ENCODE measurements at regions not wholly inside any gene's neighbourhood (a gene's known extent, or its start where the extent isn't known, plus 50 kb on each side); places are given as distances from the start of the nearest gene placed in this dataset.

DNA sequence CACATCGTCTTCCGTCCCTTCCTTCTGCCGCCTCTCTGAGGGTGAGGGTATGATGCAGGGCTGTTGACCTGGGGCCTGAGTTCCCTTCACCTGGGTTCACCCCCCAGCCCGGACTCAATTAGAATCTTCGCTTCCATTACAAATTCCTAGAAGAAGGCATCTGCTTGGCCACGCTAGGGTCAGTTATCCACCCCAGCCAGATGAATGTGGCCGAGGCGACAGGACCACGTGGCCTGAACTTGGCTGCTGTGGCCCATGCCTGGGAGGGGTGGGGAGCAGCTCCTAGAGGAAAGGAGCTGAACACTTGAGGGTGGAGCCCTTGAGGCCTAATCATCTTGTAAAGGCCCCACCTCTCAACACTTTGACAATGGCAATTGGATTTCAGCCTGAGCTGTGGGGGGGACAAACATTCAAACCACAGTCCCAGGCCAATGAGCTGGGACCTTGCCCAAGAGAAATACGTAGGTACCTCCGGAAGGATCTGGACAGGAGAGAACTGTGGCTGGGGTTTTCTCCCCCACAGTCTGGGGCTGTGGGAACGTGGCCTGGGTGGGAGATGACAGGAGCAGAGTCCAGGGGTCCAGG, 90.6 kb upstream of the ADAMTS2 start:
- FAIRE-seq: no peak

More for the DNA sequence above, 90.6 kb upstream of the ADAMTS2 start:
- Histone ChIP-seq H4K20me1 (ENCODE audit: control insufficient read depth, insufficient read depth) (no peaks in the 10 kb centered on the region), H3K79me2 (ENCODE audit: control insufficient read depth, insufficient read depth, low read length) (no peaks in the 10 kb centered on the region), H3K4me2 (ENCODE audit: control insufficient read depth, insufficient read depth) (no peak overlapping the region), H2AFZ (ENCODE audit: control insufficient read depth, low read depth, low read length) (no peak overlapping the region), H3K27ac (ENCODE audit: control insufficient read depth, insufficient read depth) (no peak overlapping the region), H3K9ac (ENCODE audit: control insufficient read depth, insufficient read depth, low read length) (no peak overlapping the region), H3K4me1 (ENCODE audit: control insufficient read depth, insufficient read depth, low read length) (no peaks in the 10 kb centered on the region), H3K9me3 (replicated peaks; ENCODE audit: control insufficient read depth, insufficient read depth, low read length) (no peaks in the 10 kb centered on the region; the same call in 2 of the 3 replicates), H3K4me3 (no peak overlapping the region), H3K36me3 (ENCODE audit: control insufficient read depth in 2 of 2, insufficient read depth in 2 of 2, low read length in 1 of 2) (no peaks in the 10 kb centered on the region), H3K27me3 (replicated peaks in 1 of 2; ENCODE audit: control insufficient read depth in 2 of 2, insufficient read depth in 2 of 2, low read length in 1 of 2) (no peaks in the 10 kb centered on the region)
- intact Hi-C loops (cut with micrococcal nuclease; ENCODE audit: unreplicated experiment): no loop called here
- DNase-seq (ENCODE audit: low read depth, low spot score) (no peak), ATAC-seq (no peak)
- CTCF ChIA-PET: no interaction called here
- 54% methylated on average over 12 of the region's 12 CpGs for WGBS (ENCODE audit: insufficient coverage, insufficient replicate concordance, low lambda C conversion rate, missing lambda C conversion rate)
- RAD21 ChIA-PET (ENCODE audit: unreplicated experiment): no interaction called here
- POLR2A ChIA-PET: no interaction called here
- no peak for TF ChIP-seq YY1 (IDR thresholded peaks at IDR 0.05; ENCODE audit: low read depth, low read length)
- TF ChIP-seq, protein P1, sequence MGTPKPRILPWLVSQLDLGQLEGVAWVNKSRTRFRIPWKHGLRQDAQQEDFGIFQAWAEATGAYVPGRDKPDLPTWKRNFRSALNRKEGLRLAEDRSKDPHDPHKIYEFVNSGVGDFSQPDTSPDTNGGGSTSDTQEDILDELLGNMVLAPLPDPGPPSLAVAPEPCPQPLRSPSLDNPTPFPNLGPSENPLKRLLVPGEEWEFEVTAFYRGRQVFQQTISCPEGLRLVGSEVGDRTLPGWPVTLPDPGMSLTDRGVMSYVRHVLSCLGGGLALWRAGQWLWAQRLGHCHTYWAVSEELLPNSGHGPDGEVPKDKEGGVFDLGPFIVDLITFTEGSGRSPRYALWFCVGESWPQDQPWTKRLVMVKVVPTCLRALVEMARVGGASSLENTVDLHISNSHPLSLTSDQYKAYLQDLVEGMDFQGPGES (IDR thresholded peaks at IDR 0.05): no peak
- TF ChIP-seq NKRF (conservative IDR thresholded peaks at IDR 0.05): no peak
- TF ChIP-seq LARP7 (IDR thresholded peaks at IDR 0.05): no peak
- TF ChIP-seq SRF (IDR thresholded peaks at IDR 0.05; ENCODE audit: low read depth in 2 of 2, low read length in 2 of 2): no peak
- TF ChIP-seq ZNF274 (IDR thresholded peaks at IDR 0.05; ENCODE audit: insufficient read depth, insufficient read length): no peak
- no peak for TF ChIP-seq RBBP5 (conservative IDR thresholded peaks at IDR 0.05)
- TF ChIP-seq NR2C2 (IDR thresholded peaks at IDR 0.05; ENCODE audit: borderline replicate concordance, control insufficient read depth, insufficient read length, low read depth): no peak
- in situ Hi-C loops (cut with MboI): no loop called here
- BruUV-seq (replicated peaks): no TSS peak
- SMC1A ChIA-PET (ENCODE audit: uncharacterized antibody, unreplicated experiment): interaction anchor here (0.9 kb wide), 1 partner anchor 8 kb away, joined by 3 read pairs; no protein-coding TSS in a partner anchor
